Osteoblast (primary cell): ENCODE measurements at regions not wholly inside any gene's neighbourhood (a gene's known extent, or its start where the extent isn't known, plus 50 kb on each side); places are given as distances from the start of the nearest gene placed in this dataset.

Source experiments
- DNase-seq: peaks from one replicate; pipeline ENCODE4 v3.0.0; 2011; ENCODE audit warnings: low spot score, mixed read lengths; ENCODE audit not compliant: insufficient read length; ENCODE audit errors: missing footprints
- H2AFZ ChIP-seq: 2 replicates; pipeline ENCODE4 v1.6.0; 2011; ENCODE audit warnings: mild to moderate bottlenecking, low read length
- H3K27ac ChIP-seq: 2 replicates; pipeline ENCODE4 v1.5.1; 2011; ENCODE audit warnings: mild to moderate bottlenecking, low read depth, low read length, moderate library complexity
- H3K27me3 ChIP-seq: 2 replicates; pipeline ENCODE4 v1.6.0; 2012; ENCODE audit warnings: mild to moderate bottlenecking, control low read depth, inconsistent platforms, low read length, moderate library complexity; ENCODE audit not compliant: insufficient read depth
- H3K36me3 ChIP-seq: 2 replicates; pipeline ENCODE4 v1.5.1; 2011; ENCODE audit warnings: mild to moderate bottlenecking, low read length, control low read depth, moderate library complexity; ENCODE audit not compliant: insufficient read depth
- H3K4me1 ChIP-seq: 2 replicates; pipeline ENCODE4 v1.5.1; 2011; ENCODE audit warnings: mild to moderate bottlenecking, low read length, control low read depth, moderate library complexity; ENCODE audit not compliant: insufficient read depth
- H3K4me2 ChIP-seq: 2 replicates; pipeline ENCODE4 v1.6.0; 2011; ENCODE audit warnings: mild to moderate bottlenecking, low read length; ENCODE audit not compliant: insufficient read depth
- H3K4me3 ChIP-seq: fragments of 200-600 bp; sonication (generic); 3 replicates; pipeline ENCODE4 v1.5.1; 2012; ENCODE audit warnings: mild to moderate bottlenecking, low read length, inconsistent platforms; ENCODE audit not compliant: insufficient read depth
- H3K79me2 ChIP-seq: 2 replicates; pipeline ENCODE4 v1.6.0; 2012; ENCODE audit warnings: mild to moderate bottlenecking, low read length, control low read depth, inconsistent platforms; ENCODE audit not compliant: insufficient read depth
- H3K9me3 ChIP-seq: 2 replicates; pipeline ENCODE4 v1.5.1; 2011; ENCODE audit warnings: low read depth, low read length, control low read depth
- H4K20me1 ChIP-seq: 2 replicates; pipeline ENCODE4 v1.6.0; 2012; ENCODE audit warnings: mild to moderate bottlenecking, low read length, control low read depth; ENCODE audit not compliant: insufficient read depth
- TF ChIP-seq, protein P1 (sequence below): IDR thresholded peaks from 2 replicates; pipeline ENCODE4 v1.5.1; 2011; ENCODE audit warnings: mild to moderate bottlenecking, low read depth, low read length, moderate library complexity; ENCODE audit errors: extremely low read depth

DNA sequence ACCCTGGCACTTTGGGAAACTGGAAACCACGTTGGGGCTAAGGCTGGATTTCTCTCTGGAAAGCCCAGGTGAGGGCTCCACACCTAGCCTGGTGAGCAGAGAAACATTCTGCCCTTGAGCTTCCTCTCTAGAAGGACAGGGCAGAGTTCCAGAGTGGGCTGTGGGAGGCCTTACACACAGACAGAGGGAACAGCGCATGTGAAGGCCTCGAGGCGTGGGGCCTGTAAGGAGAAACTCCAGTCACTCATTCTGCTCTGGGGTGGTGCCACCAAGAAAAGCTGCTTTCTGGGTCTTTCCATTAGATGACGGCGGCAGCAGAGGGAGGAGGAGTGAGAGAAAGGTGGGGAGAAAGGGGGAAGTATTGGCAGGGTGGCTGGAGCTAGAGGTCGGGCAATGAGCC is 183.1 kb downstream of the CHST1 start:
- H3K27me3 ChIP-seq = peaks cover 43% of the 10 kb centered on the region
- no peaks in the 10 kb centered on the region for H3K4me1 ChIP-seq
- no peak overlapping the region for H3K4me2 ChIP-seq
- no peaks in the 10 kb centered on the region for H3K79me2 ChIP-seq
- no peaks in the 10 kb centered on the region for H3K9me3 ChIP-seq
- TF ChIP-seq, protein P1, sequence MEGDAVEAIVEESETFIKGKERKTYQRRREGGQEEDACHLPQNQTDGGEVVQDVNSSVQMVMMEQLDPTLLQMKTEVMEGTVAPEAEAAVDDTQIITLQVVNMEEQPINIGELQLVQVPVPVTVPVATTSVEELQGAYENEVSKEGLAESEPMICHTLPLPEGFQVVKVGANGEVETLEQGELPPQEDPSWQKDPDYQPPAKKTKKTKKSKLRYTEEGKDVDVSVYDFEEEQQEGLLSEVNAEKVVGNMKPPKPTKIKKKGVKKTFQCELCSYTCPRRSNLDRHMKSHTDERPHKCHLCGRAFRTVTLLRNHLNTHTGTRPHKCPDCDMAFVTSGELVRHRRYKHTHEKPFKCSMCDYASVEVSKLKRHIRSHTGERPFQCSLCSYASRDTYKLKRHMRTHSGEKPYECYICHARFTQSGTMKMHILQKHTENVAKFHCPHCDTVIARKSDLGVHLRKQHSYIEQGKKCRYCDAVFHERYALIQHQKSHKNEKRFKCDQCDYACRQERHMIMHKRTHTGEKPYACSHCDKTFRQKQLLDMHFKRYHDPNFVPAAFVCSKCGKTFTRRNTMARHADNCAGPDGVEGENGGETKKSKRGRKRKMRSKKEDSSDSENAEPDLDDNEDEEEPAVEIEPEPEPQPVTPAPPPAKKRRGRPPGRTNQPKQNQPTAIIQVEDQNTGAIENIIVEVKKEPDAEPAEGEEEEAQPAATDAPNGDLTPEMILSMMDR = no peak
- no peak overlapping the region for H3K27ac ChIP-seq
- H3K36me3 ChIP-seq = no peaks in the 10 kb centered on the region
- no peak for DNase-seq
- H3K4me3 ChIP-seq = no peak overlapping the region
- no peak overlapping the region for H2AFZ ChIP-seq
- no peaks in the 10 kb centered on the region for H4K20me1 ChIP-seq

GRCh38 chr11:45481026-45481425 is 184.4 kb downstream of the CHST1 start:
- DNase-seq = no peak
- Histone ChIP-seq H3K27ac (no peak overlapping the region), H2AFZ (no peak overlapping the region), H3K79me2 (no peaks in the 10 kb centered on the region), H3K36me3 (no peaks in the 10 kb centered on the region), H3K4me1 (no peaks in the 10 kb centered on the region), H3K27me3 (peaks cover 42% of the 10 kb centered on the region), H3K4me3 (no peak overlapping the region), H4K20me1 (no peaks in the 10 kb centered on the region), H3K4me2 (no peak overlapping the region), H3K9me3 (no peaks in the 10 kb centered on the region)
- TF ChIP-seq, protein P1 = no peak

DNA sequence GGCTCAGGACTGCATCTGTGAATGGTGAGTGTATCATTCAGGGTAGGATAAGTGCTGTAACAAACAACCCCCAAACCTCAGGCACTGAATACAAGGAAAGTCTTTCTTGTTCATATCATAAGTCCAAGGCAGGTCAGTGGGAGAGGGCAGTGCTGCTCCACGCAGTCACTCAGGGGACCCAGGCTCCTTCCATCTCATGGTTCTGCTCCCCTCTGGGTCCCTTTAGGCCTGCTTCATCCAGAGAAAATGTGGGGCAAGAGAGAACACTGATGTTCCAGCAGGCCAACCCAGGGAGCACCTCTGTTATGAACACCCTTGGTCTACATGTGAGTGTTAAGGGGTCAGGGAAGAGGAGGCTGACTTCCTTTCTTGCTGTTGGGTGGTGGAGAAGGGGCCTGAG is 187.8 kb downstream of the CHST1 start:
- TF ChIP-seq, protein P1 = no peak
- no peaks in the 10 kb centered on the region for H3K36me3 ChIP-seq

GRCh38 chr11:45476126-45476525 is 189.3 kb downstream of the CHST1 start:
- Histone ChIP-seq H3K4me1 (peaks cover 2% of the 10 kb centered on the region), H3K27ac (no peak overlapping the region), H3K4me3 (no peak overlapping the region), H3K36me3 (no peaks in the 10 kb centered on the region), H3K79me2 (no peaks in the 10 kb centered on the region), H3K4me2 (no peak overlapping the region), H2AFZ (no peak overlapping the region), H4K20me1 (no peaks in the 10 kb centered on the region), H3K9me3 (no peaks in the 10 kb centered on the region), H3K27me3 (peaks cover 31% of the 10 kb centered on the region)
- DNase-seq = no peak
- TF ChIP-seq, protein P1 = no peak

More for the DNA sequence above, 187.8 kb downstream of the CHST1 start:
- no peaks in the 10 kb centered on the region for H3K4me1 ChIP-seq
- no peak overlapping the region for H2AFZ ChIP-seq
- no peaks in the 10 kb centered on the region for H3K9me3 ChIP-seq
- H3K27ac ChIP-seq = no peak overlapping the region
- H3K4me3 ChIP-seq = no peak overlapping the region
- peaks cover 39% of the 10 kb centered on the region for H3K27me3 ChIP-seq
- no peak for DNase-seq
- H3K79me2 ChIP-seq = no peaks in the 10 kb centered on the region
- H4K20me1 ChIP-seq = no peaks in the 10 kb centered on the region
- H3K4me2 ChIP-seq = no peak overlapping the region
